Fibroblast of lung (primary cell): ENCODE measurements at regions not wholly inside any gene's neighbourhood (a gene's known extent, or its start where the extent isn't known, plus 50 kb on each side); places are given as distances from the start of the nearest gene placed in this dataset.

ENCODE experiments used
- DNase-seq, 2 donors: peaks; one replicate each; pipeline versions ENCODE4 v3.0.0 to v3.0.0-alpha.2; 2010; ENCODE audit warnings: low read depth in 2 of 2
- H2AFZ ChIP-seq: 2 replicates; pipeline ENCODE4 v1.5.1; 2012; ENCODE audit warnings: low read length, control low read depth, inconsistent platforms
- H3K27ac ChIP-seq: 2 replicates; pipeline ENCODE4 v1.5.1; 2011; ENCODE audit warnings: low read length, control low read depth; ENCODE audit not compliant: insufficient read depth
- H3K27me3 ChIP-seq: 2 replicates; pipeline ENCODE4 v1.5.1; 2011; ENCODE audit warnings: mild to moderate bottlenecking, low read length; ENCODE audit not compliant: control insufficient read depth, insufficient read depth
- H3K36me3 ChIP-seq: 2 replicates; pipeline ENCODE4 v1.5.1; 2011; ENCODE audit warnings: low read length; ENCODE audit not compliant: control insufficient read depth, insufficient read depth
- H3K4me1 ChIP-seq: 2 replicates; pipeline ENCODE4 v1.5.1; 2011; ENCODE audit warnings: low read length; ENCODE audit not compliant: control insufficient read depth, insufficient read depth; ENCODE audit errors: extremely low read depth
- H3K4me2 ChIP-seq: 2 replicates; pipeline ENCODE4 v1.5.1; 2011; ENCODE audit warnings: low read length, control low read depth; ENCODE audit not compliant: insufficient read depth; ENCODE audit errors: extremely low read depth
- H3K4me3 ChIP-seq, 4 experiments: fragments of 200-600 bp in 1 of 4; sonication (generic) in 1 of 4; replicated peaks in 1 of 4; 2 replicates each; pipeline ENCODE4 v1.5.1; 2011 to 2016; ENCODE audit warnings: low read length in 4 of 4, low read depth in 3 of 4, mild to moderate bottlenecking in 3 of 4, control low read depth in 2 of 4, inconsistent platforms in 1 of 4, mixed read lengths in 1 of 4; ENCODE audit not compliant: insufficient read depth in 1 of 4; ENCODE audit errors: control extremely low read depth in 1 of 4
- H3K79me2 ChIP-seq: 2 replicates; pipeline ENCODE4 v1.5.1; 2012; ENCODE audit warnings: mild to moderate bottlenecking, low read length, inconsistent platforms; ENCODE audit not compliant: control insufficient read depth, insufficient read depth
- H3K9ac ChIP-seq: 2 replicates; pipeline ENCODE4 v1.5.1; 2011; ENCODE audit warnings: mild to moderate bottlenecking, low read length, control low read depth; ENCODE audit not compliant: insufficient read depth
- H3K9me3 ChIP-seq: 2 replicates; pipeline ENCODE4 v1.5.1; 2012; ENCODE audit warnings: low read depth, low read length; ENCODE audit not compliant: control insufficient read depth, insufficient read depth
- H4K20me1 ChIP-seq: 2 replicates; pipeline ENCODE4 v1.5.1; 2011; ENCODE audit warnings: low read length; ENCODE audit not compliant: control insufficient read depth, insufficient read depth; ENCODE audit errors: extremely low read depth
- EZH2 ChIP-seq: IDR thresholded peaks from 2 replicates; pipeline ENCODE4 v1.5.1; 2012; ENCODE audit warnings: low read length, control low read depth, mild to moderate bottlenecking; ENCODE audit errors: missing control alignments
- TF ChIP-seq, protein P1 (sequence below), 2 donors: IDR thresholded peaks in 1 of 2; conservative IDR thresholded peaks in 1 of 2; 1 replicate in 1 of 2; 2 replicates in 1 of 2; pipeline ENCODE4 v1.5.1; 2011 to 2012; ENCODE audit warnings: low read length in 2 of 2, control low read depth in 1 of 2, inconsistent platforms in 1 of 2, low read depth in 1 of 2, mild to moderate bottlenecking in 1 of 2

DNA sequence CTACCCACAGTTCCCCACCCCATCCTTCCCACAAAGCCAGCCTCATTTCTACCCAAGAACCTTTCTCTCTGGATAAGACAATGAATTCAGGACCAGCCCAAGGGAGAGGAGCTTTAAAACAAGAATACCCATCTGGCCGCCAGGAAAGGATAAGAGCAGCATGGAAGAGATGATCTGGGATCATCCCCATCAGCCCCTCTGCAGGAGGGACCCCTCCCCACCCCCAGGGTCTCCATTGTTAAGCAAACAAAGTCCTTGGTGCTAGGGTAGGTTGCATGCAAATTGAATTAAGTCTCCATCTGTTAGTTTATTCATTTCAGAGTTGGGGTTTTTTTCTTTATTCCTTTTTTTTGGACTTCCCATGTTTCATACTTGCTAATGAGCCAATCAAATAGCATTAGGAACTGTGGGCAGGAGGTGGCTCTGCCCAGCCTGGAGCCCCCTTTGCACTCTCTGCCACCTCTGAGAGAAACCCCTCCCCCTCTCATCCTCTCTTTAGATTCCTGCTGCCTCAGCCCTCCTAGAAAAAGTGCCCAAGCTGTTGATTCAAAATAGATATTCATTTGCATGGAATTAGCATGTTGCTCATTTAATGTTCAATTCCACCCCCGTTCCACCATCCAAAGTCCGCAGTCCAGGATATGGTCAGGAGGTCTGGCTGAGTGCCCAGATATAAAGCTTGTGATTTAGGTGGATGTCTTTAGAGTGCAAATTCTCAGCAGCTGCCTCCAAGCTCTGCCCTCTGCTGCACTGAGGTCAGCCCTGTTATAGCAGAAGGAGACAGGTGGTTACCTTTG is 138.5 kb upstream of the NCAM1 start:
- Histone ChIP-seq H4K20me1 (no peaks in the 10 kb centered on the region), H3K4me2 (no peak overlapping the region), H3K9ac (no peak overlapping the region), H3K9me3 (no peaks in the 10 kb centered on the region), H3K4me1 (no peaks in the 10 kb centered on the region), H3K4me3 (no peak overlapping the region), H3K36me3 (no peaks in the 10 kb centered on the region), H3K79me2 (no peaks in the 10 kb centered on the region), H3K27ac (no peak overlapping the region), H2AFZ (no peak overlapping the region), H3K27me3 (no peaks in the 10 kb centered on the region)
- peak in 1 of 2 donors; percentile 20 for DNase-seq
- TF ChIP-seq EZH2 = no peak
- TF ChIP-seq, protein P1, sequence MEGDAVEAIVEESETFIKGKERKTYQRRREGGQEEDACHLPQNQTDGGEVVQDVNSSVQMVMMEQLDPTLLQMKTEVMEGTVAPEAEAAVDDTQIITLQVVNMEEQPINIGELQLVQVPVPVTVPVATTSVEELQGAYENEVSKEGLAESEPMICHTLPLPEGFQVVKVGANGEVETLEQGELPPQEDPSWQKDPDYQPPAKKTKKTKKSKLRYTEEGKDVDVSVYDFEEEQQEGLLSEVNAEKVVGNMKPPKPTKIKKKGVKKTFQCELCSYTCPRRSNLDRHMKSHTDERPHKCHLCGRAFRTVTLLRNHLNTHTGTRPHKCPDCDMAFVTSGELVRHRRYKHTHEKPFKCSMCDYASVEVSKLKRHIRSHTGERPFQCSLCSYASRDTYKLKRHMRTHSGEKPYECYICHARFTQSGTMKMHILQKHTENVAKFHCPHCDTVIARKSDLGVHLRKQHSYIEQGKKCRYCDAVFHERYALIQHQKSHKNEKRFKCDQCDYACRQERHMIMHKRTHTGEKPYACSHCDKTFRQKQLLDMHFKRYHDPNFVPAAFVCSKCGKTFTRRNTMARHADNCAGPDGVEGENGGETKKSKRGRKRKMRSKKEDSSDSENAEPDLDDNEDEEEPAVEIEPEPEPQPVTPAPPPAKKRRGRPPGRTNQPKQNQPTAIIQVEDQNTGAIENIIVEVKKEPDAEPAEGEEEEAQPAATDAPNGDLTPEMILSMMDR (conservative IDR thresholded peaks at IDR 0.05 in 1 of 2, IDR thresholded peaks at IDR 0.05 in 1 of 2; ENCODE audit: low read depth in 1 of 2, low read length in 2 of 2) = no peak

DNA sequence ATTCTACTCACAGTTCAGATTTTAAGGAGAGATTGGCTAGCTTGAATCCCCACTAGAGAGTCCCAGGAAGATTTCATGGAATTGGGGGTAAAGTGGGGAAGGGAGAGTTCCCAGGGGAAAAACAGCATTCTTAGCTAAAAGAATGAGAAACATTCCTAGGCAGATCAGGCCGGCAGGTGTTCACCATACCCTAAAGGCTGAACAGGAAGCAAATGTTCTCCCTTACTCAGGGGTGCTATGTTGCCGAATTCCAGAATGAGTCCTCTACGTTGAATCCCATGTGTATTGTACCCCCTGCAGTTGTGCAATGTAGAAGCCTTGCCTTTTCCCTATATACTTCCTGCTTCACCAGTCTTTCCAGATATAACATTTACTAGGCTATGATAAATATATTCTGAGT is 135.2 kb upstream of the NCAM1 start:
- DNase-seq = no peak
- Histone ChIP-seq H3K4me1 (no peaks in the 10 kb centered on the region), H4K20me1 (no peaks in the 10 kb centered on the region), H3K4me3 (no peak overlapping the region), H3K9me3 (no peaks in the 10 kb centered on the region), H2AFZ (no peak overlapping the region), H3K79me2 (no peaks in the 10 kb centered on the region), H3K27ac (no peak overlapping the region), H3K9ac (no peak overlapping the region), H3K4me2 (no peak overlapping the region), H3K36me3 (no peaks in the 10 kb centered on the region), H3K27me3 (no peaks in the 10 kb centered on the region)
- TF ChIP-seq, protein P1 (conservative IDR thresholded peaks at IDR 0.05 in 1 of 2, IDR thresholded peaks at IDR 0.05 in 1 of 2; ENCODE audit: low read depth in 1 of 2, low read length in 2 of 2) = no peak
- TF ChIP-seq EZH2 = no peak

DNA sequence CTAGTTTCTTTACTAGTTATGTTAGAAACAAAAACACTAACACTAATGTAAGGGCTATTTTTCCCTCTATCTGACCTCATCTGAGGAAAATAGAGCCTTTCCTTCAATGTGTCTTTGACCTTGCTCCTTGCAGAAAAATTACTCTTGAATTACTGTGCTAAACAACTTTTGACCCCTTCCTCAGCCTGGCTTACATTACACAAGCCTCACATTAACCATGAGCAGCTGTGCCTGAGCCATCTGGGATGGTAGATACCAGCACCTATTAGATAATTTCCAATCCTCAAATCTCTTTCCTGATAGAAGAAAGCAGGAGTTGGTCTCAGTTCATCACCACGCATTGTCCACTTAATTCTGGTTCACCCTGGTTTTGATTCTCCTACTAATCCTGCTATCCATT is 134.4 kb upstream of the NCAM1 start:
- Histone ChIP-seq H4K20me1 (no peaks in the 10 kb centered on the region), H3K27me3 (no peaks in the 10 kb centered on the region), H3K4me3 (no peak overlapping the region), H3K36me3 (no peaks in the 10 kb centered on the region), H3K9me3 (no peaks in the 10 kb centered on the region), H3K9ac (no peak overlapping the region), H3K4me2 (no peak overlapping the region), H3K79me2 (no peaks in the 10 kb centered on the region), H3K27ac (no peak overlapping the region), H2AFZ (no peak overlapping the region), H3K4me1 (no peaks in the 10 kb centered on the region)
- no peak for DNase-seq
- no peak for TF ChIP-seq EZH2
- TF ChIP-seq, protein P1 (conservative IDR thresholded peaks at IDR 0.05 in 1 of 2, IDR thresholded peaks at IDR 0.05 in 1 of 2; ENCODE audit: low read depth in 1 of 2, low read length in 2 of 2) = no peak
